Calu3 (cell line): ENCODE measurements at regions not wholly inside any gene's neighbourhood (a gene's known extent, or its start where the extent isn't known, plus 50 kb on each side); places are given as distances from the start of the nearest gene placed in this dataset.

Experiments used
- BruUV-seq: library from RNA; stranded (reverse); fragments of 400-500 nt; replicated peaks from 2 replicates; lab custom pipeline; 2021; lab: Mats Ljungman, UMichigan
- CTCF ChIA-PET: fragments of 300-600 bp; sonication (Branson Sonifier 250); formaldehyde crosslinking; loops from one replicate; lab custom pipeline; 2022; ENCODE audit warnings: antibody characterized with exemption; lab: Charles Lee
- DNase-seq: peaks from one replicate; pipeline ENCODE4 v3.0.0; 2022
- H3K27ac Mint-ChIP-seq: one replicate; pipeline ENCODE4 v1.8.0; 2022; ENCODE audit warnings: mixed read lengths; ENCODE audit not compliant: unreplicated experiment
- H3K27me3 Mint-ChIP-seq: one replicate; pipeline ENCODE4 v1.8.0; 2022; ENCODE audit warnings: mixed read lengths; ENCODE audit not compliant: unreplicated experiment
- H3K36me3 Mint-ChIP-seq: one replicate; pipeline ENCODE4 v1.8.0; 2022; ENCODE audit warnings: mild to moderate bottlenecking, moderate library complexity, mixed read lengths; ENCODE audit not compliant: insufficient read depth, unreplicated experiment
- H3K4me1 Mint-ChIP-seq: one replicate; pipeline ENCODE4 v1.8.0; 2022; ENCODE audit warnings: mild to moderate bottlenecking, low read depth, mixed read lengths; ENCODE audit not compliant: unreplicated experiment
- H3K4me3 Mint-ChIP-seq: one replicate; pipeline ENCODE4 v1.8.0; 2022; ENCODE audit warnings: mild to moderate bottlenecking, low read depth, moderate library complexity, mixed read lengths; ENCODE audit not compliant: unreplicated experiment
- H3K9me3 Mint-ChIP-seq: one replicate; pipeline ENCODE4 v1.8.0; 2022; ENCODE audit warnings: low read depth, mixed read lengths; ENCODE audit not compliant: unreplicated experiment
- CTCF ChIP-seq: fragments of 200-600 bp; IDR thresholded peaks from one replicate; pipeline ENCODE4 v1.8.0; 2022; ENCODE audit warnings: antibody characterized with exemption; ENCODE audit not compliant: unreplicated experiment
- intact Hi-C: fragments of 100-400 bp; cut with micrococcal nuclease; formaldehyde crosslinking; loops from one replicate; pipeline ENCODE4 v1.10.0; 2022; ENCODE audit not compliant: unreplicated experiment

- TF ChIP-seq CTCF, result no peak
- no peaks in the 10 kb centered on the region for H3K36me3 Mint-ChIP-seq
- intact Hi-C loops, result no loop called here
- CTCF ChIA-PET, result no interaction called here
- no peaks in the 10 kb centered on the region for H3K27me3 Mint-ChIP-seq
- H3K9me3 Mint-ChIP-seq, result no peaks in the 10 kb centered on the region
- no peaks in the 10 kb centered on the region for H3K4me1 Mint-ChIP-seq
- no peak overlapping the region for H3K4me3 Mint-ChIP-seq
- BruUV-seq, result no TSS peak
- no peak overlapping the region for H3K27ac Mint-ChIP-seq
- DNase-seq, result no peak
Measured at GRCh38 chr2:228378696-228379425, 197.4 kb upstream of the SPHKAP start.

- Mint-ChIP-seq H3K4me1 (no peaks in the 10 kb centered on the region), H3K9me3 (no peaks in the 10 kb centered on the region), H3K36me3 (no peaks in the 10 kb centered on the region), H3K27me3 (no peaks in the 10 kb centered on the region), H3K4me3 (no peak overlapping the region), H3K27ac (no peak overlapping the region)
- no peak for DNase-seq
- BruUV-seq, result no TSS peak
- TF ChIP-seq CTCF, result no peak
- intact Hi-C loops, result no loop called here
- CTCF ChIA-PET, result no interaction called here
Measured at GRCh38 chr2:228378233-228378632, 196.7 kb upstream of the SPHKAP start.

- intact Hi-C loops, result no loop called here
Measured at GRCh38 chr2:228377533-228377932, 196.0 kb upstream of the SPHKAP start.

GRCh38 chr2:228374741-228375140 is 193.3 kb upstream of the SPHKAP start:
- H3K36me3 Mint-ChIP-seq, result no peaks in the 10 kb centered on the region
- H3K9me3 Mint-ChIP-seq, result peaks cover 2% of the 10 kb centered on the region
- H3K4me1 Mint-ChIP-seq, result no peaks in the 10 kb centered on the region
- no peaks in the 10 kb centered on the region for H3K27me3 Mint-ChIP-seq
- BruUV-seq, result no TSS peak
- intact Hi-C loops, result no loop called here
- DNase-seq, result no peak
- no peak overlapping the region for H3K27ac Mint-ChIP-seq
- no peak overlapping the region for H3K4me3 Mint-ChIP-seq
- CTCF ChIA-PET, result no interaction called here
- no peak for TF ChIP-seq CTCF

More at GRCh38 chr2:228377533-228377932, 196.0 kb upstream of the SPHKAP start:
- DNase-seq, result no peak
- Mint-ChIP-seq H3K4me1 (no peaks in the 10 kb centered on the region), H3K27ac (no peak overlapping the region), H3K27me3 (no peaks in the 10 kb centered on the region), H3K4me3 (no peak overlapping the region), H3K36me3 (no peaks in the 10 kb centered on the region), H3K9me3 (no peaks in the 10 kb centered on the region)
- no TSS peak for BruUV-seq
- no peak for TF ChIP-seq CTCF
- CTCF ChIA-PET, result no interaction called here
